ENCODE measurements at regions not wholly inside any gene's neighbourhood (a gene's known extent, or its start where the extent isn't known, plus 50 kb on each side); places are given as distances from the start of the nearest gene placed in this dataset.

DNA sequence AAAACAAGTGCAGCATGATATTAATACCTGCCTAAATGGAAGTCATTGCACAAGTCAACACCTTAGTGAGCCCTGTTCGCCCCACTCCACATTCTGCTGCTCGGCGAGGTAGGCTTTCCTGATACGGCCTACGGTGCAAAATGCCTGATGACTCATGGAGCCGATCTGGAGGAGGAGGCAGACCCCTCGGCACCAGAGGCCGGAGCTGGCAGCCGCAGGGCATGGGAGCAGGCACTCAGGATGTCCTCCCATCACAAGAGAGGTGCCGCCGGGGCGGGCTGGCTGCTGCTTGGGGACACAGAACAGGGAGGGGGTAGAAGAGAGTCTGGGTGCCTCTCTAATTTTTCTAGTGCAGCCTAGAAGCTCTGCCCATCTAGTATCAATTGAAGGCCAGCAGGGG, 418.5 kb upstream of the MGMT start:
- TF ChIP-seq EP300 (IDR thresholded peaks at IDR 0.05) (no peak), POLR2A (IDR thresholded peaks at IDR 0.05) (no peak)
- TF ChIP-seq, protein P1, sequence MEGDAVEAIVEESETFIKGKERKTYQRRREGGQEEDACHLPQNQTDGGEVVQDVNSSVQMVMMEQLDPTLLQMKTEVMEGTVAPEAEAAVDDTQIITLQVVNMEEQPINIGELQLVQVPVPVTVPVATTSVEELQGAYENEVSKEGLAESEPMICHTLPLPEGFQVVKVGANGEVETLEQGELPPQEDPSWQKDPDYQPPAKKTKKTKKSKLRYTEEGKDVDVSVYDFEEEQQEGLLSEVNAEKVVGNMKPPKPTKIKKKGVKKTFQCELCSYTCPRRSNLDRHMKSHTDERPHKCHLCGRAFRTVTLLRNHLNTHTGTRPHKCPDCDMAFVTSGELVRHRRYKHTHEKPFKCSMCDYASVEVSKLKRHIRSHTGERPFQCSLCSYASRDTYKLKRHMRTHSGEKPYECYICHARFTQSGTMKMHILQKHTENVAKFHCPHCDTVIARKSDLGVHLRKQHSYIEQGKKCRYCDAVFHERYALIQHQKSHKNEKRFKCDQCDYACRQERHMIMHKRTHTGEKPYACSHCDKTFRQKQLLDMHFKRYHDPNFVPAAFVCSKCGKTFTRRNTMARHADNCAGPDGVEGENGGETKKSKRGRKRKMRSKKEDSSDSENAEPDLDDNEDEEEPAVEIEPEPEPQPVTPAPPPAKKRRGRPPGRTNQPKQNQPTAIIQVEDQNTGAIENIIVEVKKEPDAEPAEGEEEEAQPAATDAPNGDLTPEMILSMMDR (IDR thresholded peaks at IDR 0.05): no peak

Data from sigmoid colon (tissue), 4 donors.